Mesenchymal stem cell (in vitro differentiated cells and primary cell): ENCODE measurements at regions not wholly inside any gene's neighbourhood (a gene's known extent, or its start where the extent isn't known, plus 50 kb on each side); places are given as distances from the start of the nearest gene placed in this dataset.

Source experiments
- DNase-seq: peaks from one replicate; pipeline ENCODE4 v3.0.0-alpha.2; 2013
- H2AFZ ChIP-seq: one replicate; pipeline ENCODE4 v1.6.1; 2013; ENCODE audit warnings: low read depth, mild to moderate bottlenecking, control low read depth, inconsistent platforms, low read length, moderate library complexity
- H2AK5ac ChIP-seq: 2 replicates; pipeline ENCODE4 v1.6.1; 2013; ENCODE audit warnings: low read length, moderate library complexity, mild to moderate bottlenecking, inconsistent platforms; ENCODE audit not compliant: severe bottlenecking
- H2BK120ac ChIP-seq: one replicate; pipeline ENCODE4 v1.6.1; 2013; ENCODE audit warnings: low read depth, mild to moderate bottlenecking, inconsistent platforms, low read length, moderate library complexity
- H2BK12ac ChIP-seq, 2 experiments: one replicate each; pipeline ENCODE4 v1.6.1; 2013; ENCODE audit warnings: inconsistent platforms in 2 of 2, low read length in 2 of 2, mild to moderate bottlenecking in 2 of 2, moderate library complexity in 2 of 2, control low read depth in 1 of 2
- H2BK15ac ChIP-seq: one replicate; pipeline ENCODE4 v1.6.1; 2013; ENCODE audit warnings: mild to moderate bottlenecking, low read depth, inconsistent platforms; ENCODE audit not compliant: poor library complexity, severe bottlenecking
- H2BK5ac ChIP-seq: 2 replicates; pipeline ENCODE4 v1.6.1; 2013; ENCODE audit warnings: low read depth, mild to moderate bottlenecking, low read length, control low read depth, inconsistent platforms; ENCODE audit not compliant: poor library complexity, severe bottlenecking
- H3K14ac ChIP-seq, 2 experiments: one replicate each; pipeline ENCODE4 v1.6.1; 2013; ENCODE audit warnings: inconsistent platforms in 2 of 2, low read length in 2 of 2, control low read depth in 1 of 2, mild to moderate bottlenecking in 1 of 2, moderate library complexity in 1 of 2
- H3K18ac ChIP-seq, 2 experiments: one replicate each; pipeline ENCODE4 v1.6.1; 2013; ENCODE audit warnings: inconsistent platforms in 2 of 2, low read length in 2 of 2, control low read depth in 1 of 2, low read depth in 1 of 2, mild to moderate bottlenecking in 1 of 2
- H3K23ac ChIP-seq, 2 experiments: one replicate each; pipeline ENCODE4 v1.6.1; 2013; ENCODE audit warnings: inconsistent platforms in 2 of 2, low read length in 2 of 2, mild to moderate bottlenecking in 2 of 2, moderate library complexity in 2 of 2, control low read depth in 1 of 2
- H3K27ac ChIP-seq: 2 replicates; pipeline ENCODE4 v1.5.1; 2013; ENCODE audit warnings: mild to moderate bottlenecking, moderate library complexity, low read length, control low read depth, inconsistent platforms; ENCODE audit not compliant: poor library complexity, severe bottlenecking
- H3K27me3 ChIP-seq, 2 experiments: 2 replicates each; pipeline versions ENCODE4 v1.6.1 to v1.7.0; 2013; ENCODE audit warnings: low read length in 2 of 2, mild to moderate bottlenecking in 2 of 2, moderate library complexity in 2 of 2, control low read depth in 1 of 2, inconsistent platforms in 1 of 2; ENCODE audit not compliant: control insufficient read depth in 1 of 2, insufficient read depth in 1 of 2
- H3K36me3 ChIP-seq, 2 experiments: 2 replicates each; pipeline versions ENCODE4 v1.6.1 to v1.7.0; 2013; ENCODE audit warnings: low read length in 2 of 2, control low read depth in 1 of 2, inconsistent platforms in 1 of 2, low read depth in 1 of 2, mild to moderate bottlenecking in 1 of 2; ENCODE audit not compliant: insufficient read depth in 2 of 2, control insufficient read depth in 1 of 2
- H3K4ac ChIP-seq, 2 experiments: one replicate each; pipeline ENCODE4 v1.6.1; 2013; ENCODE audit warnings: inconsistent platforms in 2 of 2, low read length in 2 of 2, mild to moderate bottlenecking in 2 of 2, moderate library complexity in 2 of 2, control low read depth in 1 of 2, low read depth in 1 of 2
- H3K4me1 ChIP-seq: 2 replicates; pipeline ENCODE4 v1.6.1; 2013; ENCODE audit warnings: low read depth, low read length, control low read depth; ENCODE audit not compliant: control insufficient read depth, insufficient read depth
- H3K4me2 ChIP-seq: 2 replicates; pipeline ENCODE4 v1.6.1; 2013; ENCODE audit warnings: low read length, mild to moderate bottlenecking, inconsistent platforms; ENCODE audit not compliant: poor library complexity, severe bottlenecking
- H3K4me3 ChIP-seq, 2 experiments: 2 replicates each; pipeline versions ENCODE4 v1.5.1 to v1.7.0; 2013; ENCODE audit warnings: low read length in 2 of 2, mild to moderate bottlenecking in 2 of 2, control low read depth in 1 of 2, low read depth in 1 of 2; ENCODE audit not compliant: insufficient read depth in 1 of 2
- H3K79me1 ChIP-seq: replicated peaks from 2 replicates; pipeline ENCODE4 v1.6.1; 2013; ENCODE audit warnings: mild to moderate bottlenecking, control low read depth, low read length, inconsistent platforms; ENCODE audit not compliant: poor library complexity, severe bottlenecking
- H3K9ac ChIP-seq: 2 replicates; pipeline ENCODE4 v1.7.0; 2013; ENCODE audit warnings: mild to moderate bottlenecking, low read length, moderate library complexity
- H3K9me3 ChIP-seq: 2 replicates; pipeline ENCODE4 v1.7.0; 2013; ENCODE audit warnings: mild to moderate bottlenecking, low read length; ENCODE audit not compliant: control insufficient read depth
- H4K8ac ChIP-seq: one replicate; pipeline ENCODE4 v1.6.1; 2013; ENCODE audit warnings: inconsistent platforms, mild to moderate bottlenecking, low read length, moderate library complexity
- H4K91ac ChIP-seq: one replicate; pipeline ENCODE4 v1.6.1; 2013; ENCODE audit warnings: mild to moderate bottlenecking, low read length, inconsistent platforms
- WGBS: methylation state at CpG from one replicate; pipeline ENCODE4 v1.1.7; 2013; ENCODE audit warnings: mixed read lengths; 5-methylcytosine and 5-hydroxymethylcytosine counted together

- Histone ChIP-seq H3K14ac (no peak overlapping the region), H2BK15ac (no peak overlapping the region), H3K27ac (no peak overlapping the region), H3K23ac (no peak overlapping the region), H3K4me1 (no peaks in the 10 kb centered on the region), H3K9ac (no peak overlapping the region), H3K4me3 (no peak overlapping the region), H2AK5ac (no peak overlapping the region), H3K36me3 (no peaks in the 10 kb centered on the region), H2BK5ac (no peak overlapping the region), H3K27me3 (no peaks in the 10 kb centered on the region), H3K9me3 (peaks cover 68% of the 10 kb centered on the region), H4K8ac (no peak overlapping the region), H3K79me1 (no peaks in the 10 kb centered on the region), H2AFZ (no peak overlapping the region), H3K18ac (no peak overlapping the region), H4K91ac (no peak overlapping the region), H3K4me2 (no peak overlapping the region), H2BK120ac (no peak overlapping the region), H2BK12ac (no peak overlapping the region), H3K4ac (no peak overlapping the region)
- DNase-seq, result peak; percentile 7
- WGBS, result no CpG with 5 or more reads among the region's 1 CpG
Observed at GRCh38 chr4:95929448-95930064, 89.7 kb downstream of the PDHA2 start.

GRCh38 chr4:95939141-95939540 is 99.2 kb downstream of the PDHA2 start:
- no peak overlapping the region for H4K91ac ChIP-seq
- H3K36me3 ChIP-seq, result no peaks in the 10 kb centered on the region
- no peak overlapping the region for H2BK5ac ChIP-seq
- no CpG with 5 or more reads among the region's 1 CpG for WGBS
- no peak overlapping the region for H3K23ac ChIP-seq
- H3K18ac ChIP-seq, result no peak overlapping the region
- H3K9ac ChIP-seq, result no peak overlapping the region
- no peaks in the 10 kb centered on the region for H3K79me1 ChIP-seq
- no peak for DNase-seq
- H2AK5ac ChIP-seq, result no peak overlapping the region
- no peak overlapping the region for H3K4ac ChIP-seq
- no peak overlapping the region for H4K8ac ChIP-seq
- H3K27me3 ChIP-seq, result no peaks in the 10 kb centered on the region
- H3K14ac ChIP-seq, result no peak overlapping the region
- H3K4me2 ChIP-seq, result no peak overlapping the region
- no peak overlapping the region for H3K4me3 ChIP-seq
- no peak overlapping the region for H2BK15ac ChIP-seq
- H2AFZ ChIP-seq, result no peak overlapping the region
- no peak overlapping the region for H2BK120ac ChIP-seq
- H3K27ac ChIP-seq, result no peak overlapping the region
- H2BK12ac ChIP-seq, result no peak overlapping the region
- H3K9me3 ChIP-seq, result peaks cover 9% of the 10 kb centered on the region
- no peaks in the 10 kb centered on the region for H3K4me1 ChIP-seq

GRCh38 chr4:95949136-95949765 is 109.4 kb downstream of the PDHA2 start:
- H2BK12ac ChIP-seq, result no peak overlapping the region
- H3K4me2 ChIP-seq, result no peak overlapping the region
- WGBS, result 11% methylated on average over 1 of the region's 3 CpGs
- no peak overlapping the region for H3K18ac ChIP-seq
- H4K91ac ChIP-seq, result no peak overlapping the region
- no peak overlapping the region for H3K4ac ChIP-seq
- H3K27ac ChIP-seq, result no peak overlapping the region
- peaks cover 5% of the 10 kb centered on the region for H3K9me3 ChIP-seq
- H2AFZ ChIP-seq, result no peak overlapping the region
- no peak overlapping the region for H2BK5ac ChIP-seq
- no peaks in the 10 kb centered on the region for H3K4me1 ChIP-seq
- no peaks in the 10 kb centered on the region for H3K27me3 ChIP-seq
- H3K23ac ChIP-seq, result no peak overlapping the region
- H4K8ac ChIP-seq, result no peak overlapping the region
- no peak overlapping the region for H2AK5ac ChIP-seq
- no peak overlapping the region for H2BK120ac ChIP-seq
- no peak overlapping the region for H3K4me3 ChIP-seq
- no peak overlapping the region for H3K14ac ChIP-seq
- peak; percentile 51 for DNase-seq
- no peak overlapping the region for H3K9ac ChIP-seq
- H3K79me1 ChIP-seq, result no peaks in the 10 kb centered on the region
- no peak overlapping the region for H2BK15ac ChIP-seq
- H3K36me3 ChIP-seq, result no peaks in the 10 kb centered on the region

- H2BK12ac ChIP-seq, result no peak overlapping the region
- H3K27me3 ChIP-seq, result no peaks in the 10 kb centered on the region
- H3K9me3 ChIP-seq, result peaks cover 5% of the 10 kb centered on the region
- no peak overlapping the region for H2BK120ac ChIP-seq
- no peak overlapping the region for H3K4me3 ChIP-seq
- H3K23ac ChIP-seq, result no peak overlapping the region
- no CpG with 5 or more reads among the region's 1 CpG for WGBS
- H2BK15ac ChIP-seq, result no peak overlapping the region
- no peak overlapping the region for H2AFZ ChIP-seq
- H3K18ac ChIP-seq, result no peak overlapping the region
- no peak overlapping the region for H3K4me2 ChIP-seq
- H3K4ac ChIP-seq, result no peak overlapping the region
- H4K8ac ChIP-seq, result no peak overlapping the region
- H3K4me1 ChIP-seq, result no peaks in the 10 kb centered on the region
- no peak overlapping the region for H3K27ac ChIP-seq
- H4K91ac ChIP-seq, result no peak overlapping the region
- H3K14ac ChIP-seq, result no peak overlapping the region
- H2AK5ac ChIP-seq, result no peak overlapping the region
- H2BK5ac ChIP-seq, result no peak overlapping the region
- no peaks in the 10 kb centered on the region for H3K79me1 ChIP-seq
- no peak for DNase-seq
- H3K9ac ChIP-seq, result no peak overlapping the region
- H3K36me3 ChIP-seq, result no peaks in the 10 kb centered on the region
Observed at GRCh38 chr4:95949808-95950207, 109.9 kb downstream of the PDHA2 start.
